Thymus (tissue), 11 donors: ENCODE measurements at regions not wholly inside any gene's neighbourhood (a gene's known extent, or its start where the extent isn't known, plus 50 kb on each side); places are given as distances from the start of the nearest gene placed in this dataset.

Source experiments
- DNase-seq, 9 donors: peaks; one replicate each; pipeline ENCODE4 v3.0.0-alpha.2; 2013; ENCODE audit warnings: low spot score in 9 of 9, low read depth in 6 of 9, missing footprints in 1 of 9
- H3K27ac ChIP-seq, 2 donors: one replicate each; pipeline ENCODE4 v1.5.1; 2013; ENCODE audit warnings: control low read depth in 1 of 2, low read depth in 1 of 2, low read length in 1 of 2, mild to moderate bottlenecking in 1 of 2, moderate library complexity in 1 of 2
- H3K27me3 ChIP-seq, 2 donors: one replicate each; pipeline ENCODE4 v1.5.1; 2013; ENCODE audit warnings: low read length in 1 of 2; ENCODE audit not compliant: control insufficient read depth in 2 of 2, insufficient read depth in 1 of 2
- H3K36me3 ChIP-seq, 2 donors: one replicate each; pipeline ENCODE4 v1.5.1; 2013; ENCODE audit warnings: low read length in 1 of 2, mild to moderate bottlenecking in 1 of 2, moderate library complexity in 1 of 2; ENCODE audit not compliant: control insufficient read depth in 2 of 2, insufficient read depth in 2 of 2
- H3K4me1 ChIP-seq, 2 donors: one replicate each; pipeline ENCODE4 v1.5.1; 2013; ENCODE audit warnings: low read length in 2 of 2; ENCODE audit not compliant: control insufficient read depth in 2 of 2, insufficient read depth in 2 of 2
- H3K4me3 ChIP-seq, 2 donors: one replicate each; pipeline ENCODE4 v1.5.1; 2013; ENCODE audit warnings: low read length in 2 of 2, control low read depth in 1 of 2, mild to moderate bottlenecking in 1 of 2
- H3K9me3 ChIP-seq, 2 donors: one replicate each; pipeline ENCODE4 v1.5.1; 2013; ENCODE audit warnings: low read length in 1 of 2, mild to moderate bottlenecking in 1 of 2; ENCODE audit not compliant: control insufficient read depth in 2 of 2, insufficient read depth in 1 of 2
- WGBS: extraction: QIAGEN DNeasy Blood & Tissue Kit; methylation state at CpG from one replicate; pipeline ENCODE4 v1.1.7; 2013; 5-methylcytosine and 5-hydroxymethylcytosine counted together
- donor health status: healthy.

DNA sequence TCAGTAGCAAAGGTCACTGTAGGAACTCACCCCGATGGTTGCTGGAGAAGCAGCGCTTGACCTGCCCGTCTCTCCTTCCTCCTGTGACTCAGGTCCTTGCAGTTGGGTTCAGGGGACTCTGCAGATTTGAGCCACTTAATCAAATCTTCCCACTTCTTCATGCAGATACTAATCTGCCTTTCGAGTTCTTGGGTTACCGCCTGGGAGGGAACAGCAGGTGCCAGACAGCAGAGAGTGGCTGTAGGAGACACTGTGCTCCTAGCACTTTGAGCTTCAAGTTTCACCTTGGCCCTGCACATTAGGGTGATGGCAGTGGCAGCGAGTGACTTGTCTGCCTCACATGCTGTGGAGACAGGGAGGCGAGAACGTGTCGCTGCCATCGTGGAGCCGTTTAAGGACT is 478.3 kb downstream of the PSAT1 start:
- 95% methylated on average over 11 of the region's 11 CpGs for WGBS
- H3K4me3 ChIP-seq = no peak overlapping the region
- no peak for DNase-seq

DNA sequence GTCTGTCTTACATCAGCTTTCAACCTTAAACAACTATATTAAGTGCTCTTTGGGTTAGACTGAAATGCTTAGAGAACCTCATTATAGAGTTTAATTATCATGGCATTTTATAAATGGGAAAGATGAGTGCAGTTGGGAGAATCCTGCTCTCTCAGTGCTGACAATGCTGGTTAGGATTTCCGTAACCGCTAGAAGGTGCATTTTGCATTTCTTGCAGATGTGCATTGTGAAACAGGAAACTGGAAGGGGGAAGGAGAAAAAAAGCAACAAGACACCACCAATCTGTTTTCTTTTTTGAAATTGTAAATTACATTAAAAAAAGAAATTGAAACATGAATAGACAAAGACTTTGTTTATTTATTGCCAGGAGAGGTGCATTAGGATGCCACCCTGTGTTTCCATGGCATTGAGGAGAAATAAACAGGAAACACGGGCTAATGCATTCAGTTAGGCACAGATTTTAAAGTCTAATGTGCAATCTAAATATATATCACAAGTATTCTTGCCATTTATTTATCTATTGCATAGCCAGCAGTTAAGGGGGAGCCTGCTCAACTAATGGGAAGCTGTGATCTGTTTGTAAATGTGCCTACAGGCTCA is 478.9 kb downstream of the PSAT1 start:
- H3K27ac ChIP-seq = no peak overlapping the region
- H3K36me3 ChIP-seq = no peaks in the 10 kb centered on the region
- H3K9me3 ChIP-seq = no peaks in the 10 kb centered on the region
- H3K27me3 ChIP-seq = no peaks in the 10 kb centered on the region
- H3K4me1 ChIP-seq = no peaks in the 10 kb centered on the region
- 92% methylated on average over 3 of the region's 3 CpGs for WGBS
- H3K4me3 ChIP-seq = no peak overlapping the region
- no peak for DNase-seq

More for the DNA sequence above, 478.3 kb downstream of the PSAT1 start:
- H3K9me3 ChIP-seq = no peaks in the 10 kb centered on the region
- no peaks in the 10 kb centered on the region for H3K36me3 ChIP-seq
- H3K4me1 ChIP-seq = no peaks in the 10 kb centered on the region
- no peaks in the 10 kb centered on the region for H3K27me3 ChIP-seq
- no peak overlapping the region for H3K27ac ChIP-seq

DNA sequence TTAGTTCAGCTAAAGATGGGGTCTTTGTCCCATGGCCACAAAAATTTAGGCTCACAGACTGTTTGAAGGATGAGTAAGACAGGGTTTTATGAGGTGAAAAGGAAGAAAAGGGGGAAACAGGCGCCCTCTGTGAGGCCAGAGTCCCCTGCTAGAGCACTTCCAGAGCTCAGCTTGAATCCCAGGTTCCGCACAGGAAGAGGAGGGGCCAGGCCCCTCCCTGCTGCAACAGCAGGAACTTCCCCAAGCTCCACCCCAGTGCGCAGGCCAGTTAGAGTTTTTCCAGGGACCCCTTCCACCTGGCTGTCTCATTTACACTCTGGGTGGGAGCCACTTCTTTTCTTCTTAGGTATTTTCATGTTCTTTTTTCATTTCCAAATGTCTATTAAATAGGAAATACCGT is 480.8 kb downstream of the PSAT1 start:
- H3K9me3 ChIP-seq = no peaks in the 10 kb centered on the region
- 91% methylated on average over 4 of the region's 4 CpGs for WGBS
- no peak overlapping the region for H3K27ac ChIP-seq
- H3K27me3 ChIP-seq = no peaks in the 10 kb centered on the region
- no peaks in the 10 kb centered on the region for H3K36me3 ChIP-seq
- H3K4me1 ChIP-seq = no peaks in the 10 kb centered on the region
- no peak for DNase-seq
- no peak overlapping the region for H3K4me3 ChIP-seq

DNA sequence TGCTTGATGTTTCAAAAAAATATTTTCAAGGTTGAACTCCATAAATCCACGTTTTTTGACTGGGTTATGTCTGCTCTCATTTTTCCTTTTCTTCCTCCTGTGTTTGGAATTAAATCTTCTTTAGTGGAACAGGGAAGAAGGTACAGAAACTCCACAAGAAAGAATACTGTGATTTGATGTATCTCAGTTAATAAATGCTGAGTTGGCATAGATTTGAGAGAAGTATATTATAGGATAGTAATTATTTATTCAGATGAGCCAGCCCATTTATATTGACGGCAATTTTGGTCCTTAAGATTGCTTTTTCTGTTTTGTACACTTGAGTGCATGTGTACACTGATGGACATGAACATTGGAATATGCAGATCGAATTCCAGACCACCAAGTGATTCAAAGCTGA is 481.4 kb downstream of the PSAT1 start:
- no peak overlapping the region for H3K4me3 ChIP-seq
- DNase-seq = no peak
- no peaks in the 10 kb centered on the region for H3K4me1 ChIP-seq
- 80% methylated on average over 3 of the region's 3 CpGs for WGBS
- H3K36me3 ChIP-seq = no peaks in the 10 kb centered on the region
- no peak overlapping the region for H3K27ac ChIP-seq
- no peaks in the 10 kb centered on the region for H3K27me3 ChIP-seq
- H3K9me3 ChIP-seq = no peaks in the 10 kb centered on the region

DNA sequence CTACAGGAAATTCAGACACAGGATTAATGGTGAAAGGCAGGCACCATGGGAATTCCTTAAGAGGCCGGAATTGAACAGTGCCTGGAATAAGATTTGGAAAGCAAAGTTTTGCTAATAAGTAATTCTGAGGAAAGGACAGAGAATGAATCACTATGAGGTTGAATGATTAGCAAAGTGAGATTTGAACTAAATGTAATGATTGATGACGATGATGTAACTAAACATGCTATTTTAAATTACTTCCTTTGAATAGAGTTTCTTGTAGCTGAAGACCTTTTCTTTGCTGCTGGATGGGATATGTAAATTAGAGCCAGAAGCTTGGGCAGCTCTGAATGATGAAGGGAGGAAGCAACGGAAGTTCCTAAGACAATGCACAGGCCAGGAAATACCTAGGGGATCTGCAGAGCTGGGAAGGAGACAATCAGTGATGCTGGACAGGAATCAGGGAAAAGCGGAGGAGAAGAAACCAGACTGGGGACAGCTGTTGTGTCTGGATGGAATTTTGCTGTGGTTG is 482.0 kb downstream of the PSAT1 start:
- H3K4me3 ChIP-seq = no peak overlapping the region
- DNase-seq = no peak
- no peaks in the 10 kb centered on the region for H3K9me3 ChIP-seq
- H3K27ac ChIP-seq = no peak overlapping the region
- 85% methylated on average over 4 of the region's 4 CpGs for WGBS
- no peaks in the 10 kb centered on the region for H3K4me1 ChIP-seq
- H3K36me3 ChIP-seq = no peaks in the 10 kb centered on the region
- H3K27me3 ChIP-seq = no peaks in the 10 kb centered on the region

DNA sequence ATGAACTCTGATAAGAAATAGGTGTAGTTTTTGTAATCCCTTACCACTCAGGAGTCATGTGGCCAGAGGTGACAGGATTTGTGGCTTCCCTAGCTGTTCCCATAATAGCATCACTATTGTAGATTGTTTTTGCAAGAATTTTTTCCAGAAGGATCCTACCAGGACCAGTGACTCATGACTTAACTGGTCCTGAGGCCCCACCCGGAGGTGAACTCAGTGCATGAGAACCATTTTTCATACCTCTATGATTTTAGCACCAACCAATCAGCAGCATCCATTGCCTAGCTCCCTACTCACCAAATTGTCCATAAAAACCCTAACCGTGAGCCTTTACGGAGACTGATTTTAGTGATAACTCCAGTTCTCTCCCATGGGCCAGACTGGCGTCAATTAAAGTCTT is 484.8 kb downstream of the PSAT1 start:
- H3K27me3 ChIP-seq = no peaks in the 10 kb centered on the region
- 97% methylated on average over 4 of the region's 4 CpGs for WGBS
- H3K4me3 ChIP-seq = no peak overlapping the region
- no peaks in the 10 kb centered on the region for H3K4me1 ChIP-seq
- no peak overlapping the region for H3K27ac ChIP-seq
- no peaks in the 10 kb centered on the region for H3K9me3 ChIP-seq
- DNase-seq = no peak
- no peaks in the 10 kb centered on the region for H3K36me3 ChIP-seq

DNA sequence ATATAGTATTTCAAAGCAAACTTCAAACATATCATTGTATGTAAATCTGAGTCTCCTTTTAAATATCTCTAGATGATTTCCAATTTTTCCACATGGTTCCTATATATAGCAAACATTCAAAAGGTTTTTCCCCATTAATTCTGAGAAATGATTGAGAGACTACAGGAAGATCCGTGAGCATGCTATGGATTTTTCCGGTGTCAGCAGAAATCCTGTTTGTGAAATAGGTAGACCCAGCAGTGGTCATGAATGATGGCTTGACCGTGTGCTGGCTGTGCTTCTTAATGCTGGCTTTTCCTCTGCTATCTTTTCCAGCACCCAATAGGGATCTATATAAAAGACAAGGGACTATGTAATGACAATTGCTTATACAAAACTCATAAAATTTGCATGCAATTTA is 485.3 kb downstream of the PSAT1 start:
- DNase-seq = no peak
- H3K27ac ChIP-seq = no peak overlapping the region
- no peaks in the 10 kb centered on the region for H3K27me3 ChIP-seq
- H3K9me3 ChIP-seq = no peaks in the 10 kb centered on the region
- H3K36me3 ChIP-seq = no peaks in the 10 kb centered on the region
- H3K4me1 ChIP-seq = no peaks in the 10 kb centered on the region
- 79% methylated on average over 3 of the region's 3 CpGs for WGBS
- no peak overlapping the region for H3K4me3 ChIP-seq

DNA sequence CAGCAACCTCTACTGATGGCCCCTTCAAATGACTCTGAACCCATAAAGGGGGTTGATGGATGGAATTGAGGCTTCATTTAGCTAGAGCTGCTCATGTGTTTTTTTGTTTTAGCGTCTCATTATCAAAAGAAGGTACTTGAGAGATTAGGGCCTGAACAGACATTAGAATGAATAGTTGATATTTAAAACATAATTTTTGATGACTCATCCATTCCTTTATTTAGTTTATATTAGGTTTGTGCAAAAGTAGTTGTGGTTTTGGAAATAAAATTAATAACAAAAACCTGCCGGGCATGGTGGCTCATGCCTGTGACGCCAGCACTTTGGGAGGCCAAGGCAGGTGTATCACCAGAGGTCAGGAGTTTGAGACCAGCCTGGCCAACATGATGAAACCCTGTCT is 485.9 kb downstream of the PSAT1 start:
- WGBS = 97% methylated on average over 3 of the region's 3 CpGs
- no peak for DNase-seq
- no peak overlapping the region for H3K27ac ChIP-seq
- H3K4me1 ChIP-seq = no peaks in the 10 kb centered on the region
- no peaks in the 10 kb centered on the region for H3K27me3 ChIP-seq
- H3K36me3 ChIP-seq = no peaks in the 10 kb centered on the region
- H3K9me3 ChIP-seq = no peaks in the 10 kb centered on the region
- H3K4me3 ChIP-seq = no peak overlapping the region

DNA sequence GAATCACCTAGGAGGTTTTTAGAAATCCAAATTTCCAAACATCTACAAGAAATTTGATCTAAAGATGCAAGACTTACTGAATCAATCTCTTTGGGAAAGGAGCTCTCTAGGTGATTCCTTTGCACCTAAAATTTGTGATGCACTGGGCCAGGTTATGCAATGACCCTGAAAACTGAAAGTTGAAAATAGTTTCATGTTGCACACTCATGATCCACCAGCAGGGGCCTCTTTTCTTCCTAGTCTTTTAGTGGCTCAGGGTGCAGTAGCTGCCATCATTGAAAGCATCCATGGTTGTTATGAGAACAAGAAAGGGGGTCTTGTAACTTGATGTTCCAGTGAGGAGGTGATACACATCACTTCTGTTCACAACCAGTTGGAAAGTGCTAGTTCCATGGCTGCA is 486.8 kb downstream of the PSAT1 start:
- DNase-seq = no peak
- Histone ChIP-seq H3K36me3 (no peaks in the 10 kb centered on the region), H3K4me1 (no peaks in the 10 kb centered on the region), H3K27me3 (no peaks in the 10 kb centered on the region), H3K4me3 (no peak overlapping the region), H3K27ac (no peak overlapping the region), H3K9me3 (no peaks in the 10 kb centered on the region)

DNA sequence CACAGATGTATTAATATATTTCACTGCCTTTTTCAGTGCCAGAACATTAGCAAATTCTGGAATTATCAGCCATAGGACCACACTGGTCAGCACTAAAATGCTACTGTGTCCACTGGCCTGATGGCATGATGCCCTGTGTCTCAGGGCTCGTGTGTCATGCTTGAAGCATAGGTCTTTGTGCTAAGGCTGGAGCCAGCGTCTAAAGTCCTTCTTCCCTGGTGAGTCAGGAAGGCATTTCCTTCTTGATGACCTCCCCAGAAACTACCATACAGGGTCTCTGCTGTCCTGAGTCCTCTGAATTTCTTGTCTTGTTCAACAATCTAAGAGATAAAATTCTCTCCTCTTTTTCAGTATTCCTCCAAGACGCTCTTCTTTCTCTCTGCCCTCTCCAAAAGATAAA is 489.9 kb downstream of the PSAT1 start:
- WGBS = 91% methylated on average over 3 of the region's 3 CpGs
- Histone ChIP-seq H3K36me3 (no peaks in the 10 kb centered on the region), H3K4me1 (no peaks in the 10 kb centered on the region)

More for the DNA sequence above, 489.9 kb downstream of the PSAT1 start:
- H3K27me3 ChIP-seq = no peaks in the 10 kb centered on the region
- H3K9me3 ChIP-seq = no peaks in the 10 kb centered on the region
- H3K27ac ChIP-seq = no peak overlapping the region
- no peak for DNase-seq
- no peak overlapping the region for H3K4me3 ChIP-seq
